ENCODE measurements at regions not wholly inside any gene's neighbourhood (a gene's known extent, or its start where the extent isn't known, plus 50 kb on each side); places are given as distances from the start of the nearest gene placed in this dataset.

GRCh38 chr12:107598906-107599305, 86.7 kb upstream of the PWP1 start (continued):
- TF ChIP-seq, protein P1, sequence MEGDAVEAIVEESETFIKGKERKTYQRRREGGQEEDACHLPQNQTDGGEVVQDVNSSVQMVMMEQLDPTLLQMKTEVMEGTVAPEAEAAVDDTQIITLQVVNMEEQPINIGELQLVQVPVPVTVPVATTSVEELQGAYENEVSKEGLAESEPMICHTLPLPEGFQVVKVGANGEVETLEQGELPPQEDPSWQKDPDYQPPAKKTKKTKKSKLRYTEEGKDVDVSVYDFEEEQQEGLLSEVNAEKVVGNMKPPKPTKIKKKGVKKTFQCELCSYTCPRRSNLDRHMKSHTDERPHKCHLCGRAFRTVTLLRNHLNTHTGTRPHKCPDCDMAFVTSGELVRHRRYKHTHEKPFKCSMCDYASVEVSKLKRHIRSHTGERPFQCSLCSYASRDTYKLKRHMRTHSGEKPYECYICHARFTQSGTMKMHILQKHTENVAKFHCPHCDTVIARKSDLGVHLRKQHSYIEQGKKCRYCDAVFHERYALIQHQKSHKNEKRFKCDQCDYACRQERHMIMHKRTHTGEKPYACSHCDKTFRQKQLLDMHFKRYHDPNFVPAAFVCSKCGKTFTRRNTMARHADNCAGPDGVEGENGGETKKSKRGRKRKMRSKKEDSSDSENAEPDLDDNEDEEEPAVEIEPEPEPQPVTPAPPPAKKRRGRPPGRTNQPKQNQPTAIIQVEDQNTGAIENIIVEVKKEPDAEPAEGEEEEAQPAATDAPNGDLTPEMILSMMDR (IDR thresholded peaks at IDR 0.05; ENCODE audit: control extremely low read depth in 1 of 3, insufficient read depth in 1 of 3, low read depth in 1 of 3, low read length in 3 of 3): no peak
- TF ChIP-seq SIN3A (conservative IDR thresholded peaks at IDR 0.05 in 1 of 2, IDR thresholded peaks at IDR 0.05 in 1 of 2; ENCODE audit: low read depth in 1 of 2, low read length in 2 of 2): no peak

Data from H1 (cell line).